Suprapubic skin (tissue), 4 donors: ENCODE measurements at regions not wholly inside any gene's neighbourhood (a gene's known extent, or its start where the extent isn't known, plus 50 kb on each side); places are given as distances from the start of the nearest gene placed in this dataset.

Experiments used
- DNase-seq, 2 donors: peaks; one replicate each; pipeline ENCODE4 v3.0.0-alpha.2; 2019; ENCODE audit warnings: low spot score in 2 of 2
- H3K27ac ChIP-seq: fragments of 200-600 bp; sonication (generic); one replicate; pipeline ENCODE4 v1.5.1; 2019
- H3K27me3 ChIP-seq: fragments of 200-600 bp; sonication (generic); one replicate; pipeline ENCODE4 v1.5.1; 2019
- H3K36me3 ChIP-seq: fragments of 200-600 bp; sonication (generic); one replicate; pipeline ENCODE4 v1.5.1; 2019
- H3K4me1 ChIP-seq: fragments of 200-600 bp; sonication (generic); one replicate; pipeline ENCODE4 v1.5.1; 2019
- H3K4me3 ChIP-seq: fragments of 200-600 bp; sonication (generic); one replicate; pipeline ENCODE4 v1.5.1; 2019; ENCODE audit warnings: mild to moderate bottlenecking
- H3K9me3 ChIP-seq: fragments of 200-600 bp; sonication (generic); one replicate; pipeline ENCODE4 v1.5.1; 2019
- EP300 ChIP-seq: sonication (generic); formaldehyde crosslinking; IDR thresholded peaks from one replicate; pipeline ENCODE4 v1.6.1; 2017; ENCODE audit warnings: antibody characterized with exemption
- POLR2A ChIP-seq, 2 donors: fragments of 450-650 bp; IDR thresholded peaks; one replicate each; pipeline ENCODE4 v1.6.1; 2017; ENCODE audit warnings: antibody characterized with exemption in 2 of 2, mild to moderate bottlenecking in 2 of 2, moderate library complexity in 2 of 2
- POLR2AphosphoS5 ChIP-seq, 3 donors: sonication (generic); formaldehyde crosslinking; IDR thresholded peaks; one replicate each; pipeline ENCODE4 v1.6.1; 2017; ENCODE audit warnings: antibody characterized with exemption in 3 of 3
- WGBS: methylation state at CpG from one replicate; pipeline ENCODE4 v1.1.5; 2018; 5-methylcytosine and 5-hydroxymethylcytosine counted together
- TF ChIP-seq, protein P1 (sequence below), 2 donors: fragments of 200-600 bp in 1 of 2; fragments of 450-650 bp in 1 of 2; sonication (generic) in 1 of 2; IDR thresholded peaks; one replicate each; pipeline ENCODE4 v1.5.1; 2016 to 2019; ENCODE audit warnings: antibody characterized with exemption in 2 of 2, mild to moderate bottlenecking in 1 of 2, moderate library complexity in 1 of 2

DNA sequence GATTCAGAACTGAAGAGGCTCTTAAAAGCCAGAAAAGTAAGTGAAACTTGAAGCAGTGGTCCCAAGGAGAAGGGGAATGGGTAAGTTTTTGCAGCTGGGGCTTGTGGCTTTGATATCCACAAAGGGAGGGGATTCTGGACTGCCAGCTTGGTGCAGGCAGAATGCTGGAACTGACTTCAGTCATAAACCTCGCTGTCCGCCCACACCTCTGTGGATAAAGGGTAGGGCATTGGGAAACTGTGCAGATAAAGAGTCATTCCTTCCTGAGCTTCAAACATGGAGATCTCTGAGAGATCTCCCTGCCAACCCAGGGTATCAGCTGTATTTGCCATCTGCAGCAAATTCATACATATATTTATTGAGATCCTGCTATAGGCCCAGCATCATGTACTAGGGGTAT lies 124.3 kb upstream of the OR9Q1 start:
- Histone ChIP-seq H3K9me3 (no peaks in the 10 kb centered on the region), H3K27me3 (no peaks in the 10 kb centered on the region), H3K4me1 (peaks cover 33% of the 10 kb centered on the region), H3K4me3 (no peak overlapping the region), H3K27ac (peak overlapping the region; percentile 50), H3K36me3 (no peaks in the 10 kb centered on the region)
- TF ChIP-seq POLR2A (IDR thresholded peaks at IDR 0.05): no peak
- TF ChIP-seq POLR2AphosphoS5 (IDR thresholded peaks at IDR 0.05): no peak
- no peak for TF ChIP-seq EP300
- TF ChIP-seq, protein P1, sequence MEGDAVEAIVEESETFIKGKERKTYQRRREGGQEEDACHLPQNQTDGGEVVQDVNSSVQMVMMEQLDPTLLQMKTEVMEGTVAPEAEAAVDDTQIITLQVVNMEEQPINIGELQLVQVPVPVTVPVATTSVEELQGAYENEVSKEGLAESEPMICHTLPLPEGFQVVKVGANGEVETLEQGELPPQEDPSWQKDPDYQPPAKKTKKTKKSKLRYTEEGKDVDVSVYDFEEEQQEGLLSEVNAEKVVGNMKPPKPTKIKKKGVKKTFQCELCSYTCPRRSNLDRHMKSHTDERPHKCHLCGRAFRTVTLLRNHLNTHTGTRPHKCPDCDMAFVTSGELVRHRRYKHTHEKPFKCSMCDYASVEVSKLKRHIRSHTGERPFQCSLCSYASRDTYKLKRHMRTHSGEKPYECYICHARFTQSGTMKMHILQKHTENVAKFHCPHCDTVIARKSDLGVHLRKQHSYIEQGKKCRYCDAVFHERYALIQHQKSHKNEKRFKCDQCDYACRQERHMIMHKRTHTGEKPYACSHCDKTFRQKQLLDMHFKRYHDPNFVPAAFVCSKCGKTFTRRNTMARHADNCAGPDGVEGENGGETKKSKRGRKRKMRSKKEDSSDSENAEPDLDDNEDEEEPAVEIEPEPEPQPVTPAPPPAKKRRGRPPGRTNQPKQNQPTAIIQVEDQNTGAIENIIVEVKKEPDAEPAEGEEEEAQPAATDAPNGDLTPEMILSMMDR (IDR thresholded peaks at IDR 0.05): no peak
- DNase-seq: no peak
- WGBS: 44% methylated on average over 2 of the region's 2 CpGs

DNA sequence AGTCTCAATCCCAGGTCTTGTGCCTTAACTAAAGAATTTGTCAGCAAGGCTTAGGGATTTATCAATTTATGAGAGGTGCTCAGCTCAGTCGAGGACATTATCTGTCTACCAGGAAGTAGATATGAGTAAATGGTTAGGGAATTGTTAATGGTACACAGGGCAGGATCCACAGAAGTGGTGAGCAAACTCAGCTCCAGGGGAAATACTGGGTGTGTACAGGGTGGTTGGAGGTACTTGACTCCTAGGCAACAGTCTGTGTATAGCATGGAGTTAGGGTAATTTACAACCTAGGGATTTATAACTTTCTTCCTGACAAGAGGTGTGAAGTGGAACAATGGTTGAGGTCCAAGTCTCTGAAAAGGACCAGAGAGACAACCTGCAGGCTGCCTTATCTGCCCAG lies 123.4 kb upstream of the OR9Q1 start:
- no peak for DNase-seq
- Histone ChIP-seq H3K27me3 (no peaks in the 10 kb centered on the region), H3K9me3 (no peaks in the 10 kb centered on the region), H3K36me3 (no peaks in the 10 kb centered on the region), H3K4me1 (peaks cover 42% of the 10 kb centered on the region), H3K4me3 (no peak overlapping the region), H3K27ac (peak overlapping the region; percentile 89)
- WGBS: 39% methylated on average over 1 of the region's 1 CpG
- no peak for TF ChIP-seq EP300
- no peak for TF ChIP-seq POLR2A (IDR thresholded peaks at IDR 0.05)
- TF ChIP-seq, protein P1 (IDR thresholded peaks at IDR 0.05): no peak
- TF ChIP-seq POLR2AphosphoS5 (IDR thresholded peaks at IDR 0.05): no peak

DNA sequence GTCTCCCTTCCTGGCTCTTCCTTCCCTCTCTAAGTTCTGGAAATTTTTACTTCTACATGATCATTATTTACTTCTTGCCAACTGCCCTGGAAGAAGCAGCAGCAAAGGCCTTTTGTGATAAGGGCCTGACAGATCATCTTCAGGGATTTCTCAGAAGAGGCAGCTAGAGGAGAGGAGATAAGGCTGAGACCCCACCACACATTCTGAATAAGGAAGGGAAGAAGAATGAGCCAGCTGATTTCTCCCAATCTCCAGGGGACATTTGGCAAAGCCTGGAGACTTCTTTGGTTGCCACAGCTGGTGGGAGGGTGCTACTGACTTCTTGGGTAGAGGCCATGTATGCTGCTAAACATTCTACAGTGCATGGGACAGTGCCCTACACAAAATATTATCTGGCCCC lies 122.4 kb upstream of the OR9Q1 start:
- H3K36me3 ChIP-seq: no peaks in the 10 kb centered on the region
- no peak overlapping the region for H3K4me3 ChIP-seq
- H3K27ac ChIP-seq: peak overlapping the region; percentile 89
- DNase-seq: no peak
- H3K9me3 ChIP-seq: no peaks in the 10 kb centered on the region
- peaks cover 45% of the 10 kb centered on the region for H3K4me1 ChIP-seq
- no peaks in the 10 kb centered on the region for H3K27me3 ChIP-seq
- TF ChIP-seq POLR2A (IDR thresholded peaks at IDR 0.05): no peak
- no peak for TF ChIP-seq EP300
- no peak for TF ChIP-seq POLR2AphosphoS5 (IDR thresholded peaks at IDR 0.05)
- TF ChIP-seq, protein P1 (IDR thresholded peaks at IDR 0.05): no peak

DNA sequence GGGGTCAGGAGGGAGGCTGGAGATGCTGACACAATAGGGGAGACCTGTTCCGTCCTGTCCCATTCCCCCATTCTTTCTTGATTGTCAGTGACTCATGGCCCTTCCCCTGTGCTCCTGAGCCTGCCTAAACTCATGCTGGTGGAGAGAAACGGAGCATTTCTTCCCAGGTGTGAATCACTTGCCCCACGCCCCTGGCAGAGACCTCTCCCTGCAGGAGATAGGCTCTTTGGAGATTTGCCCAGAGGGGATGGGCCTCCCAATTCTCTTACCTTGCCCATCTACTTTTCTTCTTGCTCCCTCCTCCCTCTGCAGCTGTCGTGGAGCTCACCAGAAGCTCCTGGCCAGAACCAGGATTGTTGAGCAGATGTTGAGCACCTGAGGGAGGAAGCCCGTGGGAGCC lies 121.9 kb upstream of the OR9Q1 start:
- H3K4me1 ChIP-seq: peaks cover 48% of the 10 kb centered on the region
- H3K27ac ChIP-seq: peak overlapping the region; percentile 89
- no peaks in the 10 kb centered on the region for H3K9me3 ChIP-seq
- no peaks in the 10 kb centered on the region for H3K36me3 ChIP-seq
- WGBS: 46% methylated on average over 5 of the region's 5 CpGs
- TF ChIP-seq EP300 (no peak), POLR2A (IDR thresholded peaks at IDR 0.05) (no peak), POLR2AphosphoS5 (IDR thresholded peaks at IDR 0.05) (no peak)
- TF ChIP-seq, protein P1 (IDR thresholded peaks at IDR 0.05): no peak
- no peak for DNase-seq
- H3K27me3 ChIP-seq: no peaks in the 10 kb centered on the region
- no peak overlapping the region for H3K4me3 ChIP-seq

DNA sequence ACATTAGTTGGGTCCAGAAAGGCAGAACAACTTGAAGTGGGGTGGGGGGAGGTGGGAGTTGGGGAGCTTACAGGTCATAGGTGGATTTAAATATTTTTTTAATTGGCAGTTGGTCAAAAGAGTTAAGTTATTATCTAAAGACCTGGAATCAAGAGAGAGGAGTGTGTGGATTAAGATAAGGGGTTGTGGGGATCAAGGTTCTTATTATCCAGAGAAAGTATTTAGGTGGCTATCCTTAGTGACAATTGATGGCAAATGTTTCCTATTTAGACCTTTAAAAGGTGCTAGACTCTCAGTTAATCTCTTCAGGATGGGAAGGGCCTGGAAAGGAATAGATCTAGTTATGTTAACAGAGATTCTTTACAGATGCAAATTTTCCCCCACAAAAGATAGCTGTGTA lies 120.7 kb upstream of the OR9Q1 start:
- Histone ChIP-seq H3K4me1 (peaks cover 48% of the 10 kb centered on the region), H3K4me3 (no peak overlapping the region), H3K27me3 (no peaks in the 10 kb centered on the region), H3K9me3 (no peaks in the 10 kb centered on the region), H3K36me3 (no peaks in the 10 kb centered on the region), H3K27ac (peak overlapping the region; percentile 89)
- TF ChIP-seq POLR2AphosphoS5 (IDR thresholded peaks at IDR 0.05): no peak
- TF ChIP-seq EP300: no peak
- TF ChIP-seq, protein P1 (IDR thresholded peaks at IDR 0.05): no peak
- no peak for TF ChIP-seq POLR2A (IDR thresholded peaks at IDR 0.05)
- no peak for DNase-seq
